Ovary (tissue), 3 donors: ENCODE measurements at regions not wholly inside any gene's neighbourhood (a gene's known extent, or its start where the extent isn't known, plus 50 kb on each side); places are given as distances from the start of the nearest gene placed in this dataset.

Experiments used
- EP300 ChIP-seq: sonication (generic); formaldehyde crosslinking; IDR thresholded peaks from one replicate; pipeline ENCODE4 v1.6.1; 2017; ENCODE audit warnings: antibody characterized with exemption
- TF ChIP-seq, protein P1 (sequence below), 3 donors: fragments of 450-650 bp in 2 of 3; fragments of 200-600 bp in 1 of 3; IDR thresholded peaks; one replicate each; pipeline versions ENCODE4 v1.5.1 to v1.8.0; 2016 to 2022; ENCODE audit warnings: antibody characterized with exemption in 3 of 3, mild to moderate bottlenecking in 1 of 3
- donor health status: DM: no; HTN: no; CAD: no.

DNA sequence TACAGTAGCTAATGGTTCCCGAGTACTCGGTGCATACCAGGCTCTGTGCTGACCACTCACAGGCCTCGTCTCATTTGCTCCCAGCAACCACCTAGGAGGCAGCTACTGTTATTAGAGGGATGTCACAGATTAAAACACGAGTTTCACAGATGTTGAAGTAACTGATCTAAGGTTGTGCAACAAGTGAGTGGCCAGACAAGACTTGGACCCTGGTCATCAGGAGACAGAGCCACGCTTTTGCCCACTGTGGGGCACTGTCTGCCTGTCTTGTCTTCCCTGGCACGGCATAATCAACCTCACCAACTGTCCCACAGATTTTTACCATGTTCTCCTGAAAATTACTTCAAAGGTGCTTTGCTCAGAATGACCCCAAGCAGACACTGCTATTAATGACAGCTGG is 111.6 kb upstream of the HABP2 start:
- TF ChIP-seq EP300 = no peak
- TF ChIP-seq, protein P1, sequence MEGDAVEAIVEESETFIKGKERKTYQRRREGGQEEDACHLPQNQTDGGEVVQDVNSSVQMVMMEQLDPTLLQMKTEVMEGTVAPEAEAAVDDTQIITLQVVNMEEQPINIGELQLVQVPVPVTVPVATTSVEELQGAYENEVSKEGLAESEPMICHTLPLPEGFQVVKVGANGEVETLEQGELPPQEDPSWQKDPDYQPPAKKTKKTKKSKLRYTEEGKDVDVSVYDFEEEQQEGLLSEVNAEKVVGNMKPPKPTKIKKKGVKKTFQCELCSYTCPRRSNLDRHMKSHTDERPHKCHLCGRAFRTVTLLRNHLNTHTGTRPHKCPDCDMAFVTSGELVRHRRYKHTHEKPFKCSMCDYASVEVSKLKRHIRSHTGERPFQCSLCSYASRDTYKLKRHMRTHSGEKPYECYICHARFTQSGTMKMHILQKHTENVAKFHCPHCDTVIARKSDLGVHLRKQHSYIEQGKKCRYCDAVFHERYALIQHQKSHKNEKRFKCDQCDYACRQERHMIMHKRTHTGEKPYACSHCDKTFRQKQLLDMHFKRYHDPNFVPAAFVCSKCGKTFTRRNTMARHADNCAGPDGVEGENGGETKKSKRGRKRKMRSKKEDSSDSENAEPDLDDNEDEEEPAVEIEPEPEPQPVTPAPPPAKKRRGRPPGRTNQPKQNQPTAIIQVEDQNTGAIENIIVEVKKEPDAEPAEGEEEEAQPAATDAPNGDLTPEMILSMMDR (IDR thresholded peaks at IDR 0.05) = no peak
